Adrenal gland (tissue), 9 donors: ENCODE measurements at regions not wholly inside any gene's neighbourhood (a gene's known extent, or its start where the extent isn't known, plus 50 kb on each side); places are given as distances from the start of the nearest gene placed in this dataset.

Source experiments
- DNase-seq, 7 donors: peaks; one replicate each; pipeline ENCODE4 v3.0.0-alpha.2; 2019 to 2020
- H3K27ac ChIP-seq, 5 donors: fragments of 200-600 bp; sonication (generic) in 4 of 5; 1 replicate in 3 of 5; 2 replicates in 2 of 5; pipeline versions ENCODE4 v1.5.1 to v1.8.0; 2016 to 2020; ENCODE audit warnings: mild to moderate bottlenecking in 1 of 5
- H3K27me3 ChIP-seq: fragments of 200-600 bp; 2 replicates; pipeline ENCODE4 v1.8.0; 2021
- H3K36me3 ChIP-seq, 2 donors: fragments of 200-600 bp; replicated peaks in 1 of 2; 1 replicate in 1 of 2; 2 replicates in 1 of 2; pipeline versions ENCODE4 v1.5.1 to v1.8.0; 2018 to 2022
- H3K4me1 ChIP-seq, 2 donors: fragments of 200-600 bp; replicated peaks in 1 of 2; 1 replicate in 1 of 2; 2 replicates in 1 of 2; pipeline versions ENCODE4 v1.5.1 to v1.8.0; 2018 to 2021
- H3K4me3 ChIP-seq, 4 donors: fragments of 200-600 bp; sonication (generic) in 3 of 4; one replicate each; pipeline ENCODE4 v1.5.1; 2016 to 2018
- H3K9me3 ChIP-seq, 3 donors: fragments of 200-600 bp; sonication (generic) in 1 of 3; replicated peaks in 1 of 3; 1 replicate in 2 of 3; 2 replicates in 1 of 3; pipeline versions ENCODE4 v1.5.1 to v1.8.0; 2016 to 2021
- CTCF ChIP-seq, 6 experiments: fragments of 450-650 bp in 4 of 6; fragments of 200-600 bp in 2 of 6; sonication (generic) in 1 of 6; IDR thresholded peaks; 1 replicate in 5 of 6; 2 replicates in 1 of 6; pipeline versions ENCODE4 v1.5.1 to v1.8.0; 2016 to 2021; ENCODE audit warnings: antibody characterized with exemption in 6 of 6, mild to moderate bottlenecking in 2 of 6, moderate library complexity in 1 of 6
- POLR2A ChIP-seq, 2 donors: fragments of 450-650 bp; IDR thresholded peaks; one replicate each; pipeline ENCODE4 v1.6.1; 2017; ENCODE audit warnings: antibody characterized with exemption in 2 of 2, mild to moderate bottlenecking in 2 of 2, moderate library complexity in 1 of 2
- WGBS, 4 donors: extraction: QIAGEN DNeasy Blood & Tissue Kit in 2 of 4; methylation state at CpG; one replicate each; pipeline versions ENCODE4 v1.1.5 to v1.1.7; 2013 to 2017; 5-methylcytosine and 5-hydroxymethylcytosine counted together
- intact Hi-C, 2 donors: fragments of 100-400 bp; cut with DNase I; formaldehyde crosslinking; loops; one replicate each; pipeline versions ENCODE4 v1.14.1 to v1.15.0; 2022 to 2023
- donor health status: healthy with polysubstance abuse.
- donor health status: Bipolar disorder and iron deficiency.
- donor health status: DM: yes; HTN: yes; CAD: no.
- donor health status: DM: no; HTN: no; CAD: no.
- donor health status: DM: no; HTN: no; CAD: no.

- no peak for DNase-seq
- Histone ChIP-seq H3K27ac (no peak overlapping the region), H3K9me3 (no peaks in the 10 kb centered on the region), H3K36me3 (no peaks in the 10 kb centered on the region), H3K4me1 (no peaks in the 10 kb centered on the region), H3K27me3 (no peaks in the 10 kb centered on the region), H3K4me3 (no peak overlapping the region)
- 88 to 92% (median 90%) methylated on average over 2 to 6 of the region's 6 CpGs for WGBS, 4 donors
- intact Hi-C loops: no loop called here
- TF ChIP-seq POLR2A (IDR thresholded peaks at IDR 0.05) (no peak), CTCF (IDR thresholded peaks at IDR 0.05) (no peak)
These were observed 153.3 kb downstream of the BCOR start for GRCh38 chrX:39944416-39944815.

DNA sequence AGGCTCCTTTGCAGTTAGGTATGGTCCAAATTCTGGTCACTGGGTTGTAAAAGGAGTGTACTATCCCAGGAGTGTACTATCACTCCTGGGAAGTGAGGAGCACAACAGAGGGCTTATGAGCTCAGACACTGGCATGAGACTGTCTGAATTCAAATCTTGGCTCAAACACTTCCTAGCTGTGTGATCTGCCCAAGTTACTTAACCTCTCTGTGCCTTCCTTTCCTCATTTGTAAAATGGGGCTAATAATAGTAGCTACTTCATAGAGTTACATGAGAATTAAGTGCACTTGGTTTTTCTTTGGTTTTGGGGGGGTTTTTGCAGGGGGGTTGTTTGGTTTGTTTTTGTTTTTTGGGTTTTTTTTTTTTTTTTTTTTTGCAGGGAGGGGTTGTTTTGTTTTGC lies 152.0 kb downstream of the BCOR start:
- Histone ChIP-seq H3K27ac (no peak overlapping the region), H3K4me1 (no peaks in the 10 kb centered on the region), H3K4me3 (no peak overlapping the region), H3K9me3 (no peaks in the 10 kb centered on the region), H3K36me3 (no peaks in the 10 kb centered on the region), H3K27me3 (no peaks in the 10 kb centered on the region)
- no peak for DNase-seq
- intact Hi-C loops: no loop called here
- TF ChIP-seq CTCF (IDR thresholded peaks at IDR 0.05): no peak
- TF ChIP-seq POLR2A (IDR thresholded peaks at IDR 0.05): no peak

DNA sequence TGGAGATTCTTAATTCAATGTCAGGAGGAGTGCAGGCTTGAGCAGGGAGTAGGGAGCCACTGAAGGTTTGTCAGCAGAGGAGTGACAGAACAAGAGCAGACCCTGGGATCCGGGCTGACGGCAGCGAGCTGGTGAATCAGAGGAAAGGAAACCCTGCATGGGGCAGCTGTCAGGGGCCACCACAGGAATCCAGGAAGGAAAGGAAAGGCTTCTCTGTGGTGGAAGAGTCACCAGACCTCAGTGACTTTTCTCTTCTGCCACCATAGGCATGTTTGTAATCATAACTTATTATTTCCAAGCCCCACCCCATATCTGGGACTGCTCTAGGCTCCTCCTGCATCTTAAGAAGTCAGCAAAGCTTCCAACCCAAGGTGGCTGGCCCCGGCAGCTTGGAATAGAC lies 150.9 kb downstream of the BCOR start:
- H3K27me3 ChIP-seq: peaks cover 8% of the 10 kb centered on the region
- H3K4me3 ChIP-seq: no peak overlapping the region
- H3K4me1 ChIP-seq: no peaks in the 10 kb centered on the region
- intact Hi-C loops: no loop called here
- H3K9me3 ChIP-seq: no peaks in the 10 kb centered on the region
- no peak for TF ChIP-seq POLR2A (IDR thresholded peaks at IDR 0.05)
- TF ChIP-seq CTCF (IDR thresholded peaks at IDR 0.05): no peak
- WGBS, 4 donors: 50 to 78% (median 68%) methylated on average over 1 to 4 of the region's 4 CpGs
- H3K36me3 ChIP-seq: no peaks in the 10 kb centered on the region
- no peak for DNase-seq
- H3K27ac ChIP-seq: no peak overlapping the region

- H3K4me3 ChIP-seq: no peak overlapping the region
- H3K27me3 ChIP-seq: peaks cover 8% of the 10 kb centered on the region
- no peak overlapping the region for H3K27ac ChIP-seq
- 35 to 58% (median 51%) methylated on average over 9 to 11 of the region's 11 CpGs for WGBS, 4 donors
- intact Hi-C loops: no loop called here
- H3K36me3 ChIP-seq: no peaks in the 10 kb centered on the region
- H3K4me1 ChIP-seq: no peaks in the 10 kb centered on the region
- DNase-seq: no peak
- TF ChIP-seq CTCF (IDR thresholded peaks at IDR 0.05) (no peak), POLR2A (IDR thresholded peaks at IDR 0.05) (no peak)
- H3K9me3 ChIP-seq: no peaks in the 10 kb centered on the region
These were observed 149.2 kb downstream of the BCOR start for GRCh38 chrX:39948582-39948981.
